ENCODE measurements at regions not wholly inside any gene's neighbourhood (a gene's known extent, or its start where the extent isn't known, plus 50 kb on each side); places are given as distances from the start of the nearest gene placed in this dataset.
"Not testable (repeated sequence)": the region's sequence is repeated elsewhere in the genome, so short reads cannot be mapped to it uniquely, and the experiment has no call there.

- intact Hi-C loops (cut with micrococcal nuclease) = no loop called here
Observed at GRCh38 chr1:104156738-104157137, 407.0 kb downstream of the AMY1C start.

- intact Hi-C loops (cut with micrococcal nuclease) = no loop called here
Observed at GRCh38 chr1:104163912-104164476, 414.3 kb downstream of the AMY1C start.

GRCh38 chr1:104172243-104172681 lies 422.6 kb downstream of the AMY1C start:
- intact Hi-C loops (cut with micrococcal nuclease) = no loop called here

- intact Hi-C loops (cut with micrococcal nuclease) = no loop called here
Observed at GRCh38 chr1:104182251-104182650, 432.6 kb downstream of the AMY1C start.

- intact Hi-C loops (cut with micrococcal nuclease) = no loop called here
Observed at GRCh38 chr1:104189207-104189606, 439.5 kb downstream of the AMY1C start.

- intact Hi-C loops (cut with micrococcal nuclease) = no loop called here
Observed at GRCh38 chr1:104190821-104191220, 441.1 kb downstream of the AMY1C start.

- intact Hi-C loops (cut with micrococcal nuclease) = no loop called here
Observed at GRCh38 chr1:104195395-104195794, 445.7 kb downstream of the AMY1C start.

- intact Hi-C loops (cut with micrococcal nuclease) = no loop called here
Observed at GRCh38 chr1:104196136-104196535, 446.4 kb downstream of the AMY1C start.

GRCh38 chr1:104197516-104197915 lies 447.8 kb downstream of the AMY1C start:
- intact Hi-C loops (cut with micrococcal nuclease) = no loop called here

GRCh38 chr1:104212239-104212638 lies 462.5 kb downstream of the AMY1C start:
- intact Hi-C loops (cut with micrococcal nuclease) = no loop called here

- intact Hi-C loops (cut with micrococcal nuclease) = not testable (repeated sequence)
Observed at GRCh38 chr1:104217395-104217986, 467.8 kb downstream of the AMY1C start.

- intact Hi-C loops (cut with micrococcal nuclease) = no loop called here
Observed at GRCh38 chr1:104229860-104230259, 480.2 kb downstream of the AMY1C start.

- intact Hi-C loops (cut with micrococcal nuclease) = no loop called here
Observed at GRCh38 chr1:104231676-104232075, 482.0 kb downstream of the AMY1C start.

GRCh38 chr1:104235141-104235540 lies 485.4 kb downstream of the AMY1C start:
- intact Hi-C loops (cut with micrococcal nuclease) = no loop called here

GRCh38 chr1:104238991-104239390 lies 489.3 kb downstream of the AMY1C start:
- intact Hi-C loops (cut with micrococcal nuclease) = no loop called here

- intact Hi-C loops (cut with micrococcal nuclease) = no loop called here
Observed at GRCh38 chr1:104248385-104248784, 498.7 kb downstream of the AMY1C start.

- intact Hi-C loops (cut with micrococcal nuclease) = no loop called here
Observed at GRCh38 chr1:104259481-104259880, 509.8 kb downstream of the AMY1C start.

- intact Hi-C loops (cut with micrococcal nuclease) = not testable (repeated sequence)
Observed at GRCh38 chr1:104263110-104263509, 513.4 kb downstream of the AMY1C start.

- intact Hi-C loops (cut with micrococcal nuclease) = no loop called here
Observed at GRCh38 chr1:104264521-104264920, 514.8 kb downstream of the AMY1C start.

- intact Hi-C loops (cut with micrococcal nuclease) = no loop called here
Observed at GRCh38 chr1:104265163-104265562, 515.5 kb downstream of the AMY1C start.

GRCh38 chr1:104266612-104267011 lies 516.9 kb downstream of the AMY1C start:
- intact Hi-C loops (cut with micrococcal nuclease) = no loop called here

GRCh38 chr1:104288322-104288721 lies 538.6 kb downstream of the AMY1C start:
- intact Hi-C loops (cut with micrococcal nuclease) = not testable (repeated sequence)

- intact Hi-C loops (cut with micrococcal nuclease) = no loop called here
Observed at GRCh38 chr1:104291156-104291555, 541.5 kb downstream of the AMY1C start.
